Activated T-cell treated with anti-CD3 and anti-CD28 coated beads for 48 hours (primary cell): ENCODE measurements at regions not wholly inside any gene's neighbourhood (a gene's known extent, or its start where the extent isn't known, plus 50 kb on each side); places are given as distances from the start of the nearest gene placed in this dataset.
A peak's percentile ranks its signal among the peaks of the same experiment; 100 is the strongest.

Source experiments
- DNase-seq: peaks from one replicate; pipeline ENCODE4 v3.0.0-alpha.2; 2020; ENCODE audit warnings: low read depth

- no peak for DNase-seq
Observed at GRCh38 chr2:43127941-43128558, 98.4 kb downstream of the ZFP36L2 start.

- peak; percentile 87 for DNase-seq
Observed at GRCh38 chr2:43127208-43127940, 99.0 kb downstream of the ZFP36L2 start.

GRCh38 chr2:43126817-43127207 lies 99.6 kb downstream of the ZFP36L2 start:
- no peak for DNase-seq

- no peak for DNase-seq
Observed at GRCh38 chr2:43125090-43125998, 101.1 kb downstream of the ZFP36L2 start.

DNA sequence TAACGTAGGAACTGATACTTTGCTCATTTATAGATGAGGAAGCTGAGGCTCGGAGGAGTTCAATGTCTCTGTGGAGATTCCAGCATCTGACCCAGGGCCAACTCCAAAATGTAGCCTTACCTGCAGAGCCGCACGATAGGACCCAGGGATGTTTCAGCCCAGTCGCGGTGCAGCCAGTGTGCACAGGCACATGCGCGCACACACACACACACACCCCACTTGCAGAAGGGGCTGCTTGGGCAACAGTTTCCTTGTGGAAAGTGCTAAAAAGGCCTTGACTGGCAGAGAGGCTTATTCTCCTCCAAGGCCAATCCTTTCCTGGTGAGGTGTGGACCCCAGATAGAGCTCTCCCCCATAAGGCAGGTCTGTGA lies 101.7 kb downstream of the ZFP36L2 start:
- DNase-seq, result no peak

- DNase-seq, result no peak
Observed at GRCh38 chr2:43123981-43124686, 102.3 kb downstream of the ZFP36L2 start.

- DNase-seq, result no peak
Observed at GRCh38 chr2:43123486-43123885, 102.9 kb downstream of the ZFP36L2 start.

- no peak for DNase-seq
Observed at GRCh38 chr2:43123028-43123427, 103.4 kb downstream of the ZFP36L2 start.

GRCh38 chr2:43121580-43122314 lies 104.7 kb downstream of the ZFP36L2 start:
- no peak for DNase-seq

- DNase-seq, result no peak
Observed at GRCh38 chr2:43119303-43119702, 107.1 kb downstream of the ZFP36L2 start.

DNA sequence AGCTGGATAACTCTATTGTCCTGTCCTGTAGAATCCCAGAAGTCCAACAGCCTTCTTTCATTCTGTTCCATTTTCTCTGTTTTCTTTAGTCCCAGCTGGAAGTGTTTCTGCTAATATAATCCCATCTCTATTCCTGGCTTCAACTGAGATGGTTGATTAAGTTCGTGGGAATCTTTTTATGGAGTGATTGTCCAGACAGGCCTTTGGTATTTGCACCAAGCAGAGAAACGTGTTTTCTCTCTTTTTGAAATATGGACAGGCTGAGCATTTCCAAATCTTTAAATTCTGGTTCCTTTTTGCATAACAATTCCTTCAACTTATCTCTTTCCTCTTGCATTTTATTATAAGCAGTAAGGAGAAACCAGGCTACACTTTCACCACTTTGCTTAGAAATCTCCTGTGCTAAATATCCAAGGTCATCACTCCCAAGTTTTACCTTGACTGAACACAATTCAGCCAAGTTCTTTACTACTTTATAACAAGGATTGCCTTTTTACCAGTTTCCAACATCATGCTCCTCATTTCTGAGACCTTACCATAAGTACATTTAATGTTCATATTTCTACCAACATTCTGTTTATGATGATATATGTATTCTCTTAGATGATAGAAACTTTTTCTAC lies 108.8 kb downstream of the ZFP36L2 start:
- DNase-seq, result no peak

DNA sequence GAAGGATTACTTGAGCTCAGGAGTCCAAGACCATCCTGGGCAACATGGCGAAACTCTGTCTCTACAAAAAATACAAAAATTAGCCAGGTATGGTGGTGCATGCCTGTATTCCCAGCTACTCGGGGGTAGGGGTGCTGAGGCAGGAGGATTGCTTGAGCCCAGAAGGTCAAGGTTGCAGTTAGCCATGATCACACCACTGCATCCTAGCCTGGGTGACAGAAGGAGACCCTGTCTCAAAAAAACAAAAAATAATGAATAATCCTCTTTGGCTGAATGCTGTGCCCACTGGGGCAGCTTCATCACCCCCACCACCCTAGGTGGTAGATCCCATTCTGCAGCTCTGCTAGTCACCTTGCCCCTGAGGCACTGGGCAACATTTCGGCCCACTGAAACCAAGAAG lies 109.4 kb downstream of the ZFP36L2 start:
- DNase-seq, result no peak

DNA sequence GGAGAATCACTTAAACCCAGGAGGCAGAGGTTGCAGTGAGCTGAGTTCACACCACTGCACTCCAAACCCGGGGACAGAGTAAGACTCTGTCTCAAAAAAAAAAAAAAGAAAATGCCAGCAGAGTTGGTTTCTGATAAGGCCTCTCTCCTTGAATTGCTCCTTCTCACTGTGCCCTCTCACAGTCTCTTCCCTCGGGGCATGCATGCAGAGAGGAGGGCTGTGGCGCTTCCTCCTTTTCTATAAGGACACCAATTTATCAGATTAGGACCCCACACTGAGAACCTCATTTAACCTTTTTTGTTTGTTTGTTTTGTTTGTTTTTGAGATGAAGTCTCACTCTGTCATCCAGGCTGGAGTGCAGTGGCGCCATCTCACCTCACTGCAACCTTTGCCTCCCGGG lies 110.5 kb downstream of the ZFP36L2 start:
- no peak for DNase-seq

DNA sequence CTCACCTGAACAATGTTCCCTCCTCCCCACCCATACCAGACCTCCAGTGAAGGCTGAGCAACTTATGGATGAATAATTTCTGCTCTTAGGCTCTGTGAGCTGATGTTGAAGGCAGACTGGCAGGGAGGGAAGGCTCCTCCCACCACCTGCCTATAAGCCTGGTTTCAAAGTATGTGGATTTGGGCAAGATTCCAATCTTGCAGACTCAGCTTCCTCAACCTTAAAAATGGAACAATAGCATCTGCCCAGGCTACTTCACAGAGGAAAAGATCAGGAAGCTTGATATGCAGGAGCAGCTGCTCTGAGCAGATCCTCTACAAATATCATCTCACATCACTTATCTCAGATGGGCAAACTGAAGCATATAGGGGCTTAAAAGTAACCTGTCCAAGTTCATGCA lies 112.2 kb downstream of the ZFP36L2 start:
- no peak for DNase-seq

- no peak for DNase-seq
Observed at GRCh38 chr2:43111788-43112554, 114.4 kb downstream of the ZFP36L2 start.

GRCh38 chr2:43110442-43110871 lies 115.9 kb downstream of the ZFP36L2 start:
- no peak for DNase-seq

DNA sequence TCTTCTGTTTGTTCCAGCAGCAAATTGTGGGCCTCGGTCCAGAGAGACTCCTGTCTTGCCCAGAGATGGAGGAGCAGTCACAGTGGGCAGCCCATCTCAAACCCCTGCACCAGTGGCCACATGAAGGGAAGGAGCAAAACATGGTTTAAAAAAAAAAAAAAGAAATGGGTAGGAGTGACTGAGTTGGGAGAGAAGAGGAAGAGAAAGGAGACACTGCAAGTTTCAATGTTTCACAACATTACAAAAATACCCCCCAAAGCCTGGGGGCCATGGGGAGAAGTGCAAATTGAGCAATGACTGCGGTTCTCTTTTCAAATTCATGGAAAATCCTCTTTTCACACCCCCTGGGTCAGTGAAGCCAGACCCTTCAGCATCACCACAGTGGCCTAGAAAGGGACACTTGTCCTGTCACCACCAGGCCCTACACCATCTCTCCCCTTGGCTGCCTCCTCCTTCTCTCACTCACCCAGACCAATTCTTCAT lies 117.1 kb downstream of the ZFP36L2 start:
- DNase-seq, result no peak

DNA sequence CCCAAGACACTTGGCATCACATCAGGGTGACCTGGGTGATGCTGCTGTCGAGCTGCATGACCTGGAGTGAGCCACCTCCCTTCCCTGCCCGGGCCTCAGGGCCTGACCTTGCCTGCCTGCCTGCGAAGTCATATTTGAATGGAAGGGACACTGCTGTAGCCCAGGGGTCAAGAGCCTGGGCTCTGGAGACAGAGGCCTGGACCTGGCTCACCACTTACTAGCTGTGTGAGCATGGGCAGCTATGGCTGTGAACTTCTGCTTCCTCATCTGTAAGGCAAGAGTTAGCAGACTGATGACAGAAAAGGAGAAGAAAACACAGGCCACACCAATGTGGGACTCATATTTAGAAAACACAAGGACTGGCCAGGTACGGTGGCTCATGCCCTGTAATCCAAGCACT lies 118.7 kb downstream of the ZFP36L2 start:
- DNase-seq, result no peak

DNA sequence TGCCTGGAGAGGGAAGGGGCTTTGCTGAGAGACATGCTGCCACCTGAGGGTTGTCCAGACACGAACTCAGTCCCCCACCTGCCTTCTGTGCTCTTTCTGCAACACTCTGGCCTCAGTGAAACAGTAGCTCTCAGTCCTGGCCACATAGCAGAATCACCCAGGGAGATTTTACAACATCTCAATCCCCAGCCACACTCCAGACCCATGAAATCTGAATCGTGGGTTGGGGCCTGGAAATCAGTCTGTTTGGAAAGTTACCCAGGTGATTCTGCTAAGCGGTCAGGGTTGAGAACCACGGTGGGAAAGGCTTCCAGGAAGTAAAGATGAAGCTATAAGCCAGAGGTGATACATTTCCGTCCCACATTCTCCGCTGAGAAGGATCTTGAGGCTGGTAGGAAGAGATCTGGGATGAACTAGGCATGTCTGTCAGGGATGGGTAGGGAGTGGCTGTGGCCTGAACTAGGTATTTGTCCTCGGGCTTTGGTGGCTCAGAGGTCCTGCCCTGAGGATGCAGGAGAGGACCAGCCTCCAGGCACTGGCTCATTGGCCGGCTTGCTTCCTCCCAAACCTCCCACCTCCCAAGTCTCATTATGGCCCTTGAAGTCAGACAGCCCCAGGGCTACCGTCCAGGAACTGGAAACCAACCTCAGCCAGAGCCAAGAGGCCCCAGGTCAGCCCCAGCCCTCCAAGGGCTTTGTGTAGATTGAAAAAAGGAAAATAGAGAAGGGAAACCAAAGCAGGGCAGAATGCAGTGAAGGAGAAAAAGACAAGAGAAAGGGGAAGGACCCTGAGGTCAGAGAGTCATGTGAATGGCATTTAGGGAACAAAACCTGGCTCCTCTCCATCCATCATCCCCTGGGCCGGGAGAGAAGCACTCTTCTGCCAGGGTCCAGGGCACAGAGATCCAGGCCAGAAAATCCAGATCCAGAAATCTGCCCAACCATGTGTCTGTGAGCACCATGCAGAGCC lies 119.6 kb downstream of the ZFP36L2 start:
- DNase-seq, result no peak
